OCI-LY1 (cell line): ENCODE measurements at regions not wholly inside any gene's neighbourhood (a gene's known extent, or its start where the extent isn't known, plus 50 kb on each side); places are given as distances from the start of the nearest gene placed in this dataset.

ENCODE experiments used
- CTCF ChIP-seq: fragments of 200-600 bp; sonication (generic), shearing (Covaris generic); IDR thresholded peaks from 2 replicates; pipeline ENCODE4 v1.5.1; 2017; ENCODE audit warnings: mild to moderate bottlenecking, antibody characterized with exemption, low read length, moderate library complexity, mixed read lengths
- EZH2 ChIP-seq: fragments of 200-600 bp; sonication (generic), shearing (Covaris generic); IDR thresholded peaks from 2 replicates; pipeline ENCODE4 v1.8.0; 2017; ENCODE audit warnings: borderline replicate concordance, mixed run types, mild to moderate bottlenecking, antibody characterized with exemption, low read length, moderate library complexity, mixed read lengths

- TF ChIP-seq CTCF (no peak), EZH2 (no peak)
Measured at GRCh38 chr12:89239534-89239933, 112.8 kb downstream of the DUSP6 start.
